Transverse colon (tissue), 4 donors: ENCODE measurements at regions not wholly inside any gene's neighbourhood (a gene's known extent, or its start where the extent isn't known, plus 50 kb on each side); places are given as distances from the start of the nearest gene placed in this dataset.
A peak's percentile ranks its signal among the peaks of the same experiment; 100 is the strongest.

Experiments
- DNase-seq: peaks from one replicate; pipeline ENCODE4 v3.0.0-alpha.2; 2019
- H3K27ac ChIP-seq, 4 donors: fragments of 200-600 bp; sonication (generic); 2 replicates each; pipeline ENCODE4 v1.5.1; 2016 to 2018; ENCODE audit warnings: inconsistent platforms in 4 of 4
- H3K27me3 ChIP-seq: fragments of 200-600 bp; sonication (generic); 2 replicates; pipeline ENCODE4 v1.5.1; 2017; ENCODE audit warnings: inconsistent platforms
- H3K36me3 ChIP-seq, 4 donors: fragments of 200-600 bp; sonication (generic); 2 replicates each; pipeline ENCODE4 v1.5.1; 2017 to 2019; ENCODE audit warnings: inconsistent platforms in 4 of 4
- H3K4me1 ChIP-seq, 4 donors: fragments of 200-600 bp; sonication (generic); 2 replicates each; pipeline ENCODE4 v1.5.1; 2017 to 2020; ENCODE audit warnings: inconsistent platforms in 4 of 4
- H3K4me3 ChIP-seq, 4 donors: fragments of 200-600 bp; sonication (generic); 1 replicate in 1 of 4; 2 replicates in 3 of 4; pipeline versions ENCODE4 v1.5.1 to v1.6.1; 2017 to 2019; ENCODE audit warnings: inconsistent platforms in 4 of 4
- H3K9me3 ChIP-seq, 2 donors: fragments of 200-600 bp; sonication (generic); 2 replicates each; pipeline ENCODE4 v1.5.1; 2017 to 2019; ENCODE audit warnings: inconsistent platforms in 2 of 2
- CTCF ChIP-seq, 5 experiments: fragments of 200-600 bp in 3 of 5; fragments of 450-650 bp in 2 of 5; sonication (generic) in 3 of 5; IDR thresholded peaks; 1 replicate in 2 of 5; 2 replicates in 3 of 5; pipeline ENCODE4 v1.5.1; 2016 to 2017; ENCODE audit warnings: antibody characterized with exemption in 5 of 5, inconsistent platforms in 3 of 5, mild to moderate bottlenecking in 2 of 5, moderate library complexity in 1 of 5
- EP300 ChIP-seq: sonication (generic); formaldehyde crosslinking; IDR thresholded peaks from one replicate; pipeline ENCODE4 v1.6.1; 2017; ENCODE audit warnings: antibody characterized with exemption, low read depth
- POLR2A ChIP-seq: fragments of 450-650 bp; IDR thresholded peaks from one replicate; pipeline ENCODE4 v1.6.1; 2016; ENCODE audit warnings: antibody characterized with exemption, mild to moderate bottlenecking, moderate library complexity
- POLR2AphosphoS5 ChIP-seq, 3 donors: sonication (generic); formaldehyde crosslinking; IDR thresholded peaks; one replicate each; pipeline ENCODE4 v1.6.1; 2016; ENCODE audit warnings: antibody characterized with exemption in 3 of 3
- WGBS, 2 donors: methylation state at CpG; one replicate each; pipeline ENCODE4 v1.1.5; 2018; ENCODE audit warnings: low coverage in 1 of 2; 5-methylcytosine and 5-hydroxymethylcytosine counted together
- in situ Hi-C, 4 donors: fragments of 200-750 bp; cut with MboI; loops; one replicate each; pipeline versions ENCODE4 v1.15.0 to v1.15.1; 2017; ENCODE audit warnings: low sequenced_read_pairs in 3 of 4, low pct_ligation_motif_present in 1 of 4, low pct_unique_long_range_greater_than_20kb in 1 of 4
- intact Hi-C: fragments of 100-400 bp; cut with DNase I; formaldehyde crosslinking; loops from one replicate; pipeline ENCODE4 v1.15.1; 2023; ENCODE audit warnings: low total_unique reads

- intact Hi-C loops (no loop called here), in situ Hi-C loops (no loop called here)
- H3K4me3 ChIP-seq: no peak overlapping the region
- H3K9me3 ChIP-seq: no peaks in the 10 kb centered on the region
- DNase-seq: no peak
- no peaks in the 10 kb centered on the region for H3K27me3 ChIP-seq
- H3K27ac ChIP-seq: no peak overlapping the region
- peaks cover 0 to 4% (median 0%) of the 10 kb centered on the region in 4 donors for H3K4me1 ChIP-seq
- TF ChIP-seq EP300 (no peak), POLR2AphosphoS5 (IDR thresholded peaks at IDR 0.05) (no peak), CTCF (IDR thresholded peaks at IDR 0.05) (no peak), POLR2A (no peak)
- H3K36me3 ChIP-seq: no peaks in the 10 kb centered on the region
- 71% methylated on average over 1 of the region's 1 CpG; no CpG with 5 or more reads in 1 of the 2 donors for WGBS, 2 donors
Measured at GRCh38 chr11:116416852-116417251, 355.9 kb downstream of the BUD13 start.

- in situ Hi-C loops (no loop called here), intact Hi-C loops (no loop called here)
- Histone ChIP-seq H3K4me1 (peaks cover 0 to 4% (median 0%) of the 10 kb centered on the region in 4 donors), H3K9me3 (no peaks in the 10 kb centered on the region), H3K27me3 (no peaks in the 10 kb centered on the region), H3K27ac (peak overlapping the region in 1 of 4 donors; percentile 51), H3K36me3 (no peaks in the 10 kb centered on the region), H3K4me3 (no peak overlapping the region)
- DNase-seq: no peak
- WGBS, 2 donors: 55 to 63% methylated on average over 3 to 6 of the region's 6 CpGs
- TF ChIP-seq POLR2AphosphoS5 (IDR thresholded peaks at IDR 0.05) (no peak), POLR2A (no peak), CTCF (IDR thresholded peaks at IDR 0.05) (no peak), EP300 (no peak)
Measured at GRCh38 chr11:116415095-116415494, 357.7 kb downstream of the BUD13 start.

GRCh38 chr11:116414357-116414880 is 358.4 kb downstream of the BUD13 start:
- no peak for TF ChIP-seq EP300
- no peak for TF ChIP-seq CTCF (IDR thresholded peaks at IDR 0.05)
- no peak for TF ChIP-seq POLR2AphosphoS5 (IDR thresholded peaks at IDR 0.05)
- TF ChIP-seq POLR2A: no peak
- H3K27me3 ChIP-seq: no peaks in the 10 kb centered on the region
- H3K4me3 ChIP-seq: no peak overlapping the region
- peaks cover 0 to 4% (median 0%) of the 10 kb centered on the region in 4 donors for H3K4me1 ChIP-seq
- no peaks in the 10 kb centered on the region for H3K9me3 ChIP-seq
- in situ Hi-C loops (no loop called here), intact Hi-C loops (no loop called here)
- H3K27ac ChIP-seq: peak overlapping the region in 1 of 4 donors; percentile 51
- WGBS, 2 donors: 60 to 65% methylated on average over 1 to 9 of the region's 9 CpGs
- H3K36me3 ChIP-seq: no peaks in the 10 kb centered on the region
- no peak for DNase-seq

GRCh38 chr11:116413301-116414242 is 359.2 kb downstream of the BUD13 start:
- no peaks in the 10 kb centered on the region for H3K36me3 ChIP-seq
- TF ChIP-seq POLR2A: no peak
- no peak for TF ChIP-seq EP300
- TF ChIP-seq CTCF (IDR thresholded peaks at IDR 0.05): no peak
- H3K27me3 ChIP-seq: no peaks in the 10 kb centered on the region
- intact Hi-C loops: no loop called here
- no peaks in the 10 kb centered on the region for H3K9me3 ChIP-seq
- peak overlapping the region in 1 of 4 donors; percentile 51 for H3K27ac ChIP-seq
- no peak for DNase-seq
- H3K4me1 ChIP-seq: peaks cover 0 to 4% (median 0%) of the 10 kb centered on the region in 4 donors
- in situ Hi-C loops: no loop called here
- H3K4me3 ChIP-seq: no peak overlapping the region
- WGBS, 2 donors: 87 to 100% methylated on average over 1 to 2 of the region's 2 CpGs
